NCI-H2196 (cell line): ENCODE measurements at regions not wholly inside any gene's neighbourhood (a gene's known extent, or its start where the extent isn't known, plus 50 kb on each side); places are given as distances from the start of the nearest gene placed in this dataset.

Experiments used
- DNase-seq: peaks from one replicate; lab custom pipeline; 2025; ENCODE audit not compliant: unreplicated experiment; lab: John Stamatoyannopoulos, UW

DNA sequence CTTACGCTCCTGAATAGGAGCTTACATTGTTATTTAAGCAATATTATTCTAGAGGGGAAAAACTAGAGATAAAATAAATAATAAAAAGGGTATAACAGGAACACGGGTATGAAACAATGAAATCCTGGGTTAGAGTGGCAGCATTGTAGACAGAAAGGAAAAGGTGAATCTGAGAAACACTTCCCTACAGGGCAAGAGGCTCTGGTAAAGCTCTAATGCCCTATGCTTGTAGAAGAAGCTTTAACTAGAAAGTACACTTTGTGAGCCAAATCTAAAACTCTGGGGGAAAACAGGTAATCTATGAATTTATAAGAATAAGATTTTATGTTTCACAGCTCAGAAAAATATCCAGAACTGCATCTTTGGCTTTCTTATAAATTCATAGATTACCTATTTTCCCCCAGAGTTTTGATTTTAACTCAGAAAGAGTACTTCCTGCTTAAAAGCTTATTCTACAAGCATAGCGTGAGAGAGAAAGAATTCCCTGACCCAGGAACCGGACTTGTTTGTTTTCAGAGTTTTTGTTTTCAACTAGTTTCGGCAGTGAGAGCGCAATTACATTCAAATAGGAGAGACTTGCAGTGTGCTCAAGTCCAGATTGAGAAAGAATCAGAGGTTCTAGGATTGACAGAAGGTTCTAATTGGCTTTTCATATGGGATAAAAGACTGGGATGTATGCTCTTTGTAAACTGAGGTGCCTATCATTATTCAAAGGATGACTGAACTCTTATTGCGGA, 651.0 kb upstream of the RORB start:
- no peak for DNase-seq

DNA sequence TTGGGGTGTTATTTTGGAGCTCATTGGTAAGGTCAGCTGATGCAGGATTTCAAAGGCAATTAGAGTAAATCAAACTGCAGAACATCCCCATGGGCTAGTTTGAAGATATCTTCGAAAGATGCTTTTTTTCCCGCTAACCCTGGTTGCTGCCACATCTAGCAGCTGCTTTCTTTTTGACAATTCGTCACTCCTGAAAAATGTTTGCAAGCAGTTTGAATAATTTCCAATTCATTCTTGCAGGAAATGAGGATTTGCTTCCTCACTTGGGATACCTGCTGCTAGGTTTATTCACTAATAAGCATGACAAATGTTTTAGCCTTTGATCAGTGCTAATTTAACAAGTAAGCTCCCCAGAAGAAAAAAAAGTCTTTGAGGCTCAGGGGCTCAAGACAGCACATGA, 649.6 kb upstream of the RORB start:
- no peak for DNase-seq

DNA sequence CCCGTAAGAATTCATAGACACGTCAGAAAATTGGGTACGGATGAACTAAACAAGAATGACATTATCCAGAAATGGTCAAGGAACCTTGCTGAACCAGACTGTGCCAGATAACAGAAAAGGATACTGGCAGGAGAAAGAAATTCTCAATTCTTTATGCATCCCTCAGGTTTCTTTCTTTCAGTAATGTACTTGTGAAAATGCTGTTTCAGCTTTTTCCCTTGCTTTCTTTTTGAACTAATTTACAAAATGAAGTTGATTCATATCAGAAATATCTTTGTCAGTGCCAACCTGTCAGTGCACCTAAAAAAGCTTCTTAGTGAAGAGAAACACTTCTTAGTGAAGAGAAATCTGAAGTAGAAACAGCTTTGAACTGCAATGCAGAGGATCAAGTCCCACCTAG, 643.6 kb upstream of the RORB start:
- DNase-seq, result no peak

DNA sequence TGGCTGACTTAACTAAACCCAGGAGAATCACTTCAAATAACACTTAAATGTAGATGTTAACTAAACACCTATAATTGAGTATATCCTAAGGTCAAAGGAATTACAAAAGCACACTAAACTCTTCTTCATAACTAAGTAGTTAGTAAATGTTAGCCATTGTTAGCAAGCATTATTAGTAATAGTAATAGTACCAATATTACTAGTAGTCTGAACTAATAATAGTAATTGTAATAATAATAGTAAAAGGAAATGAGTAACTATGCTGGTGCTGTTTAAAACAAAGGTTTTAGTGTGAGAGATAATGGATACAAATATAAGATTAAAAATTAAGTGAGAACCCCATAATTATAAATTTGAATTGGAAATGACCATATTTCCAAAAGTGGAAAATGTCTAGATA, 641.9 kb upstream of the RORB start:
- no peak for DNase-seq

DNA sequence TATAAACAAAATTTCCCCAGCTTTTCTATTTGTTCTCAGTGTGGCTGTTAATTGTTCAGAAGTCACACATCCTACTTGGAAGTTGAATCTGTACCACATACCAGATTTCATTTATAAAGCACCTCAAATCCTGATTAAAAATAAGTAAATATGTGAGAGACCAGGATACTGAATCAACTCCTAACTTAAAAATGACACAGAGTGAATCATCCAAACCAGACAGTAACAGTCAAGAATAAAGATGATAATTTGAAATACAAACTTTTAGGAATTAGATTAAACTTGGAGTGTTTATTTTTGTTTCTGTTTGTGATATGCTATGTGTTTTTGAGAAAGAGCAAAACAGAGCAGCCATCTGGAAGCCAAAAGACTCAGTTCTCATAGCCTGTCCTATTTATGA, 633.2 kb upstream of the RORB start:
- DNase-seq, result no peak

DNA sequence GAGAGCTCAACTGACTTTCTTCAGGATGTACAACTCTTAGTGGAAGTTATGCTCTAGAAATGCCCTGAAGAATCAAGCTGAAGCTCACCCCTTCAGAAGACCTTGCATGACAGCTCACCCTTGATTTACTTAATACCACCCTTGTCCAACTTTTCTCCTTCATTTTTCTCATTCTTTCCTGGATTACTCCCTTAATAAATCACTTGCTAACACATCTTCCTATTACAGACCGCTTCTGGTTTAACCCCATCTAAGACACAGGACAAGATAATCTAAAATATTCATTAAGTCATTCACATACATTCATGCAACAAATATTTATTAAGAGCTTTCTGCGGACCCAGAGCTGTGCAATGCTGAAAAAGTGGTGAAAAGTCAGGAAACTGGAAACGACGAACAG, 630.7 kb upstream of the RORB start:
- DNase-seq, result no peak

DNA sequence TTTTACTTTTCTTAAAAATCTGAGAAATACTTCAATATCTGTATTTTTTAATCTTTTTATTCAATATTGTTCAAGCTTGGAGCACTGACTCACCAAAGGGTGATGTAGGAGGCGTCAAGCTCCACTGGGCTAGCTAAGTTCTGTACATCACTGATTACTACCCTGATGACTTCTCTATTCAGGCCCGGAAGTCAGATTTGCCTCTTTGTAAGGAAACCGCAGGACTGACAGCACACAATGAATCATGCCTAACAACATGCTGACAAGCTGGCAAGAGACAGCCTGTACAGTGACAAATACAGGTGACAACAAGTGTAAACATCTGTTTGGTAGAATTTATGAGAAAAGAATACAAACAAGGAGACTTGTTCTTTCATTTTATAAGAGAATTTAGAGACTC, 627.9 kb upstream of the RORB start:
- no peak for DNase-seq

DNA sequence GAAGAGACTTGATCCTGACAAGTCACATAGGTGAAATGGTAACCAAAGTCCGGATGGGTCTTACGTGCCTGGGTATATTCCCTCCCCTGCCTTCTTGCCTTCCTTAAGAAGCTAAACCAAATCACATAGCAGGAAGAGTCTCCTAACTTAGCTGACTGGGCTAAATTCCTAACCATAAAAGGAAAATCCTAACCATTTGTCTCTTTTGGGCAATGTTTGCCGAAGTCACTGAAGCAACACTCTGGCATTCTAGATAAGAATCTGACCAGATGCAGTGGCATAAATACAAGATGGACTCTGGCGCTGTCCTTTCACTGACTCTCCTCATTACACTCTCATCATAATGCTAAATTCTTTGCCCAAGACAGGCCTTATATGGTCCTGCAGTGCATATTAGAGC, 625.5 kb upstream of the RORB start:
- DNase-seq, result no peak

DNA sequence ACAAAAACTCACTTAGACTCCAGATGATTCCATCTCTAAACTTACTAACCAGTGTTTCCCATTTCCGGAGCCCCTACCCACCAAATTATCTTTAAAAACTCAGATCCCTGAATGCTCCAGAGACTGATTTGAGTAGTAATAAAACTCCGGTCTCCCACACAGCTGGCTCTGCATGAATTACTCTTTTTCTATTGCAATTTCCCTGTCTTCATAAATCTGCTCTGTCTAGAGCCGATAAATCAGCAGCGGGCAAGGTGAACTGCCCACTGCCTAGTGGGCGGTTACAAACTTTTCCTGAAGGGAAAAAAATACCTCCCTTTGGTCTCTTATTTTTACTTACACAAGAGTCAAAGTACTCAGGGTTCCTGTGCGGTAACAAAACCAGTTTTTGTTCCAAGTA, 624.4 kb upstream of the RORB start:
- no peak for DNase-seq

DNA sequence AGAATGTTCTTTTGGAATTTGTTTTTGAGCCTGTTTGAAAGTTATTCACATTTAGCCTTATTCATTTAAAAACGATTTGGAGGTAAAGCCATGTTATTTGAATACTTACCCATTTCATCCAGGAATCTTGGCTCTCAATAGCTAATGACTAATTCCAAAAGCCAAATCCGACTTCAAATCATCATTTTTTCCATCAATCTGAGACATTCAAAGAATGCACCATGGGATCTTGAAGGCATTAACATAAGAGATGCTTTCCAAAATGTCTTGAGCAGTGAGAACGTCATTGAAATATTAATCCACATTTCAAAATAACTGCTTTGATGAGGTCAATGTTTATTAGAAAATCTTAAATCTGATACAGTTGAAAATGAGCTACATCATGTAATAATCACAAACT, 617.0 kb upstream of the RORB start:
- no peak for DNase-seq

DNA sequence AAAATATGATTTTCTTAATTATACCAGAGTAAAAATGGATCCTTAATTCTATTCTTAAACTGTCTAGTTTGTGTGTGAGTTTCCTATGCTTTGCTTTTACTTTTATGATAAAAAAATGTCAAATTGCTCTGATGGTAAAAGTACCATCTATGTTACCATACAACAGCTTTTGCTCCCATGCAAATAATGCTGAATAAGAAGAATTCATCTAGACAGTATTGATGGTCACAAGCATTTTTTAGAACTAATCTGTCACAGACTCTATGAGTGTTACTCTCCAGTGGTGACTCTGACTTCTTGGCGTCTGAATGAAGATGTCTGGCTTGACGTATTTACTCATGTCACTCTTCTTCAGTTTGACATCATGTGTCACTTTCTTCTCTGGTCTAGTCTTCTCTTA, 608.1 kb upstream of the RORB start:
- no peak for DNase-seq

DNA sequence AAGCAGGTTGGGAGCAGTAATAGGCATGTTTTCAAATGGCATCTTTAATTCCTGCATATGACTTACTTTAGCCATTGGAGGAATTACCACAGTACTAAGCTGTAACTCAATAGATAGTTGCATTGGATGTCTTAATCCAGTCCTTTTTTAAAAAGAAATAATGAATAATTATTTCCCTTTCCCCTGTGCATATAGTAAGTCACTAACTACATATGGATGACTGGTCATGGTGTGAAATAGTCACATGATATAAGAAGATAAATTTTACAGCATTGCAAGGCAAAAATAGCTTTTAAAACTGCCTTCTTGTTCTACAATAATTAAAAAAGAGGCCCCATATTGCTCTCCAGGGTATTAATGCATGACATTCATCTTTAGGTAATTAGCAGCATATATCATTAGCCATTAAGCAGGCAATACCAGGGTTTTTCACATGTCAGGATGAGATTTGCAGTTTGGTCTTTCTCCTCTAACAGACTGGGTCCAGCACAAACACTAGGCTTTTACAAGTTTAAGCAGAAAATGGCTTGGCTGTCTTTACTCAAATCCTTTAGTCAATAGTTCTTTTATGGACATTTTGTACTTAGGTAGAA, 606.4 kb upstream of the RORB start:
- no peak for DNase-seq

DNA sequence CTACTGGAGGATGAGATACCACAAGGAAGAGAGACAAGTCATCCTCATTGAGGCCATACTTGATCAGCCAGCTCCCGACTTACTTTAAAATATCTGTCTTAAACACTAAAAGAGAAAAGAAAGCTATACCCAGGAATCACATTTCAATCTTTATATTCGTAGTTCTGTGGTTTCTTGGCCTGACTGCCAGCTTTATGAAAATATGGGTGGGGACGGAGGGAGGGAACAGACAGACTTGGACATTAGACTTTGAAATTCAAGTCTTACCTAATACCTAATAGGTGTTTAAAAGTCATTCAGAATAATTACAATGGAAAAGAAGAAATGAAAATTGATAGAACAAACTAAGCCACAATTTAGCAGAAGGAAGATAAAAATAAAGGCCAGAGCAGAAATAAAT, 604.8 kb upstream of the RORB start:
- no peak for DNase-seq

DNA sequence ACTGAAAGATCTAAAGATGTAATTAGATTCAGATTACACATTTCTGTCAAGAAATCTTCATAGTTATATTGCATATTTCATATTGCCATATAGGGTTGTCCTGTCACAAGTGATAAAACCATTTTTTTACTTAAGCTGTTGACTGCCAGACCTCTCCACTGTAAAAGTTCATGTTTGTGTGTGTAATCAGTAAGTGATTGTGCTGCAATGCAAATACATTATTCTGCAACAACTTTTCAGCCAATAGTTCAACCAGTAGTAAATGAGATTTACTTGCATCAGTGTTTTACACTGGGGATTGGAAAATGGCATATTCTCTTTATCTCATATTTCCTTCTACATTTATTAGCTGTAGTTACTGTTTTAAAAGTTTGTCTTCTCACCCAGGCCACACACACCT, 603.9 kb upstream of the RORB start:
- no peak for DNase-seq

DNA sequence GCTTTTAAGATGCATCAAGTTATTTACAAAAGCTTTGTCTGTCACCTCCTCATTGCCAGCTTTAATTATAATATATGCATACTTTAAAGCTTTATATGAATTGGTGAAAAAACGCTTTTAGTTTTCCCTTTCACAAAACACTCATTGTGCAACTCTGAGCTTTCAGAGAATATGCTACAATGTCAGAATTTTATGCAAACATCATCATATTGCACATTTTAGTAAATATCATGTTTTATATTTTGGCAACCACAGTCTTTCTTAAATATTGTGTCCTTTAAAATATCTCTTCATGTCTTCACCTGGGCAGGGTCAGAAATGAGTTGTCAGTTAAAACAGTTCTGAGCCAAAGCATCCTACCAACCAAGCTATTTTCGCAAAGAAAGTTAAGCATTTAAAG, 601.1 kb upstream of the RORB start:
- no peak for DNase-seq

DNA sequence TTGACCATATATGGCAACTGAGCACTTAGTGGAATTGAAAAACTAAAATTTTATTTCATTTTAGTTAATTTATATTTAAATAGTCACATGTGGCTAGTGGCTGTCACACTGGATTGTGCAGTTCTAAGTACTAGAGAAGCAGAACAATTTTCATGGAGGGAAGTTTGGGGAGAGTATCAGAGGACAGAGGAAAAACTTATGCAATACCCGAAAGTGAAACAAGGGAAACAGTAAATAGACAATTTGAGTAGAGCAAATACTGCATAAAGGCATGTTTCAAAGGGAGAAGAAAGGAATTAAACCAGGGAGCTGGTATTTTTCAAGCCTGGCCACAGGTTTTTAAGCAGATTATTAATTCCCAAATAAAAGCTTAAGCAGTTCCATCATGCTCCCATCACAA, 590.5 kb upstream of the RORB start:
- no peak for DNase-seq

DNA sequence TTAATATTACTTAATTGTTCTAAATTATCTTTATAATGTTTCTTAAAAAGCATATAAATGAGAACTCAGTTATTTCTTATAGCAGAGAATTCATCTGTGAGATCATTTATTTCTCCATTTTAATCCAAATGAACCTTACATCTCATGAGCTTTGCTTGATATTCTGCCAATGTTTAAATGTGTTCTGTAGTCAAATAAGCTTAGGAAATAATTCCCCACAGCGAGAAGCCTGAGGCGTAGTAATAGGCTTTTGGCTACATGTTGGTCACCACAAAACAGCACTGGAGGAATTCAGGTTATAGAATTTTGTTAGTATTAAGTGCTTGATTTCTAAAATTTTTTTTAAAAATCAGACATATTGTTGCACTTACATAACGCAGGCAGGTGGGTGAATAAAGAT, 585.3 kb upstream of the RORB start:
- DNase-seq, result no peak

DNA sequence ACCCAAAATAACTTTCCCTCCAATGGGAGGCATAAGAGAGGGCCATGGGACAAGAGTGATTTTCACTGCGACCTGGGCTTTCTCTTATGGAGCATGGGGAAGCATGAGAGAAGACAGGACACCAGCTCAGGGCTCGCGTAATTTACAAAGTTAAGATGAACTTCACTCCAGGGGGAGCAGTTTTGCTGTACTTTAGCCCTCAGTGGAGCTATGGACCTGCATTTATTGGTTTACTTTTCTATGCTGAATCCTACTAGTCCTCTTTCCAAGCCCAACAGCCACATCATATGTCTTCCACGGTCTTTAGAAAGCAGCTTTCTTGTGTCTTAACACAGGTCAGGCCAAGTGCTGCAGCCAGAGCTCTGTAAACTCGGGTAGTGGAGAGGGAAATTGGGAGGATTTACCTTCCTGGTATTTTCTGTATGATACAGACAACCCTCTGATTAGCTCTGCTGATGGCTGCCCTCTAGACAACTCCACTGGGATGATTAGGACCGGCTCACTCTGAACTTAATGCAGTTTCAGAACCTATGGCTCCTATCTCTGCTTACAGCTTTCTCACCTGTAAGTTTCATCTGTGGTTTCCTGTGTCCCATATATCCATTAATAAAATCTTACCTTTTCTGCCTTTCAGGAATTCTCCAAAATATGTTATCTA, 581.0 kb upstream of the RORB start:
- no peak for DNase-seq

DNA sequence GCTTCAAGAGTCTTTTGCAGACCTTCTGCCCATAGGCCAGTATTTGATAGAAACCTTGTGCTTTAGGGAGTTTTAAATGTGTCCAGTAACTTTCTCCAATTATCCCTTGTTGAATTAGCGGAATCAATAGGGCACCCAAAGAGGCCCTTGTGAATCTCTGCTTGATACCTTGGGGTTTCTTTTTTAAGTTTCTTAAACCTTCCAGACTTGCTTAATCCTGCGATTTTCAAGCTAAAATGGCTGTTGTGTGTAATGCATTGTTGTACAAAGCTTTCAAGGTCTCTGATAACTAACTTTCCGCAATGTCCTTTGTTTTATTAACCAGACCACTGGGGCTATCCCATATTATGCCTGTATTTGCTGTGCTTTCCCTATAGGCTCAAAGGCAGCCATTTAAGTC, 577.4 kb upstream of the RORB start:
- DNase-seq, result no peak

DNA sequence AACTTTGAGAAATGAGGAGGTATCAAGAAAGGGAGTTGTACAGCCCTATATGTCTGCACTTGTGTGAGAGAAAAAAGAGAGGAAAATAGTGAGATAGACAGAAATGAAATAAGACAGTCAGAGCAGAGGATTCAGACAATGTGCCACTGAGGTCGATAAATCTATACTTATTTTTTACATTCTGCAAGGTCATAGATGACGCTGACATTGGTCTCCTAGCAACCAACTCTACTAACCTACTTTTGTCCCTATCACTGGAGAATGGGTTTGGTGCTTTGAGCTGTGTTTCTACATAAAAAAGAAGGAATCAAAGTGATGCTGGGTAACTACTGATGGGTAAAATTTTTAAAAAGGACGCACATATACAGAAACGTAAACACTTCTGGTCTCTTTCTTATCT, 573.3 kb upstream of the RORB start:
- no peak for DNase-seq

DNA sequence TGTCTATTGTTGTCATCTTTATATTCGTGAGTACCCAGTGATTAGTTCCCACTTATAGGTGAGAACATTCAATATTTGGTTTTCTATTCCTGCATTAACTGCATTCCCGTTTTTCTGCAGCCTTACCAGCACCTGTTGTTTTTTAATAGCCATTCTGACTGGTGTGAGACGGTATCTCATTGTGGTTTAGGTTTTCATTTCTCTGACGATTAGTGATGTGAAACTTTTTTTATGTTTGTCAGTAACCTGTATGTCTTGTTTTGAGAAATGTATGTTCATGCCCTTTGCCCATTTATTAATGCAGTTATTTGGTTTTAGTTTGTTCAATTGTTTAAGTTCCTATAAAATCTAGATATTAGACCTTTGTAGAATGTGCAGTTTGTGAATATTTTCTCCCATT, 546.0 kb upstream of the RORB start:
- no peak for DNase-seq

DNA sequence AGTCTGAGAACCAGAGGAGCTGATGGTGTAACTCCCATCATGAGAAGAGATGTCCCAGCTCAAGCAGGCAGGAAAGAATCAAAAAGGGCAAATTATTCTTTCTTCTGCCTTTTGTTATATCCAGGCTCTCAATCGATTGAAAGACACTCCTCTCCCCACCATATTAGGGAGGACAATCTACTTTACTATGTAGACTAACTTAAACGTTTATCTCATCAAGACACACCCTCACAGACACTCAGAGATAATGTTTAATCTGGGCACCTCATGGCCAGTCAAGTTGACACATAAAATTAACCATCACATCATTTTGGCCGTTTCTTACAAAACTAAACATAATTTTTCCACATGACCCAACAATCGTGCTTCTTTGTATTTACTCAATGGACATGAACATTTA, 534.3 kb upstream of the RORB start:
- no peak for DNase-seq

DNA sequence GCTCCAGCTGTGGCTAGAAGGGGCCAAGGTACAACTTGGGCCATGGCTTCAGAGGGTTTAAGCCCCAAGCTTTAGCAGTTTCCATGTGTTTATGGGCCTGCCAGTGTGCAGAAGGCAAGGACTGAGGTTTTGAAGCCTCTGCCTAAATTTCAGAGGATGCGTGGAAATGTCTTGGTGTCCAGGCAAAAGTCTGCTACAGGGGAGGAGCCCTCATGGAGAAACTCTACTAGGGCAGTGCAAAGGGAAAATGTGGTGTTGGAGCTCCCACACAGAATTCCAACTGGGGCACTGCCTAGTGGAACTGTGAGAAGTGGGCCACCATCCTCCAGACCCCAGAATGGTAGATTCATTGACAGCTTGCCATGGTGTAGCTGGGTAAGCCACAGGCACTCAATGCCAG, 527.2 kb upstream of the RORB start:
- DNase-seq, result no peak
